Tibial artery (tissue), 4 donors: ENCODE measurements at regions not wholly inside any gene's neighbourhood (a gene's known extent, or its start where the extent isn't known, plus 50 kb on each side); places are given as distances from the start of the nearest gene placed in this dataset.

Experiments
- DNase-seq, 2 donors: peaks; one replicate each; pipeline ENCODE4 v3.0.0-alpha.2; 2019
- H3K27ac ChIP-seq, 2 donors: fragments of 200-600 bp; sonication (generic) in 1 of 2; 1 replicate in 1 of 2; 2 replicates in 1 of 2; pipeline ENCODE4 v1.5.1; 2018 to 2019; ENCODE audit warnings: mild to moderate bottlenecking in 1 of 2
- H3K27me3 ChIP-seq, 2 donors: fragments of 200-600 bp; sonication (generic) in 1 of 2; one replicate each; pipeline versions ENCODE4 v1.5.1 to v1.6.0; 2016 to 2019
- H3K36me3 ChIP-seq, 3 donors: fragments of 200-600 bp; sonication (generic) in 2 of 3; one replicate each; pipeline ENCODE4 v1.5.1; 2016 to 2019; ENCODE audit warnings: mild to moderate bottlenecking in 2 of 3
- H3K4me1 ChIP-seq, 4 donors: fragments of 200-600 bp; sonication (generic) in 2 of 4; 1 replicate in 3 of 4; 2 replicates in 1 of 4; pipeline ENCODE4 v1.5.1; 2016 to 2019
- H3K4me3 ChIP-seq, 2 donors: fragments of 200-600 bp; sonication (generic) in 1 of 2; 1 replicate in 1 of 2; 2 replicates in 1 of 2; pipeline ENCODE4 v1.5.1; 2018 to 2019; ENCODE audit warnings: mild to moderate bottlenecking in 2 of 2
- H3K9me3 ChIP-seq, 3 donors: fragments of 200-600 bp; sonication (generic) in 1 of 3; one replicate each; pipeline ENCODE4 v1.5.1; 2016 to 2019
- intact Hi-C: fragments of 100-400 bp; cut with DNase I; formaldehyde crosslinking; loops from one replicate; pipeline ENCODE4 v1.15.0; 2023; ENCODE audit warnings: low total_unique reads
- TF ChIP-seq, protein P1 (sequence below), 2 experiments: fragments of 200-600 bp in 1 of 2; fragments of 450-650 bp in 1 of 2; IDR thresholded peaks; one replicate each; pipeline ENCODE4 v1.5.1; 2017 to 2019; ENCODE audit warnings: antibody characterized with exemption in 2 of 2, mild to moderate bottlenecking in 1 of 2, moderate library complexity in 1 of 2

DNA sequence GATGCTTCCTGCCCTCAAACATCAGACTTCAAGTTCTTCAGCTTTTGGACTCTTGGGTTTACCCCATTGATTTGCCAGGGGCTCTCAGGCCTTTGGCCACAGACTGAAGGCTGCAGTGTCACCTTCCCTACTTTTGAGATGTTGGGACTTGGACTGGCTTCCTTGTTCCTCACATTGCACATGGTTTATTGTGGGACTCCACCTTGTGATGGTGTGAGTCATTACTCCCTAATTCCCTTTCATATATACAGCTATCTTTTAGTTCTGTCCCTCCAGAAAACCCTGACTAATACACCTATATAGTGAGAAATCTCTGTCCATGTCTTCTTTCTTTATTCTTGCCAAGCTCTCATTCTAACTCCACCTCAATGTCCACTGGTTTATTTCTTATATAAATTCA lies 736.9 kb upstream of the HS3ST1 start:
- TF ChIP-seq, protein P1, sequence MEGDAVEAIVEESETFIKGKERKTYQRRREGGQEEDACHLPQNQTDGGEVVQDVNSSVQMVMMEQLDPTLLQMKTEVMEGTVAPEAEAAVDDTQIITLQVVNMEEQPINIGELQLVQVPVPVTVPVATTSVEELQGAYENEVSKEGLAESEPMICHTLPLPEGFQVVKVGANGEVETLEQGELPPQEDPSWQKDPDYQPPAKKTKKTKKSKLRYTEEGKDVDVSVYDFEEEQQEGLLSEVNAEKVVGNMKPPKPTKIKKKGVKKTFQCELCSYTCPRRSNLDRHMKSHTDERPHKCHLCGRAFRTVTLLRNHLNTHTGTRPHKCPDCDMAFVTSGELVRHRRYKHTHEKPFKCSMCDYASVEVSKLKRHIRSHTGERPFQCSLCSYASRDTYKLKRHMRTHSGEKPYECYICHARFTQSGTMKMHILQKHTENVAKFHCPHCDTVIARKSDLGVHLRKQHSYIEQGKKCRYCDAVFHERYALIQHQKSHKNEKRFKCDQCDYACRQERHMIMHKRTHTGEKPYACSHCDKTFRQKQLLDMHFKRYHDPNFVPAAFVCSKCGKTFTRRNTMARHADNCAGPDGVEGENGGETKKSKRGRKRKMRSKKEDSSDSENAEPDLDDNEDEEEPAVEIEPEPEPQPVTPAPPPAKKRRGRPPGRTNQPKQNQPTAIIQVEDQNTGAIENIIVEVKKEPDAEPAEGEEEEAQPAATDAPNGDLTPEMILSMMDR (IDR thresholded peaks at IDR 0.05): no peak
- Histone ChIP-seq H3K4me3 (no peak overlapping the region), H3K4me1 (no peaks in the 10 kb centered on the region), H3K9me3 (peaks cover 0 to 10% (median 0%) of the 10 kb centered on the region in 3 donors), H3K36me3 (no peaks in the 10 kb centered on the region), H3K27ac (no peak overlapping the region), H3K27me3 (no peaks in the 10 kb centered on the region)
- DNase-seq: no peak
- intact Hi-C loops: no loop called here

GRCh38 chr4:12146339-12146738 lies 717.6 kb upstream of the HS3ST1 start:
- no peak overlapping the region for H3K4me3 ChIP-seq
- intact Hi-C loops: no loop called here
- H3K27me3 ChIP-seq: no peaks in the 10 kb centered on the region
- H3K4me1 ChIP-seq: no peaks in the 10 kb centered on the region
- no peak for DNase-seq
- no peak overlapping the region for H3K27ac ChIP-seq
- TF ChIP-seq, protein P1 (IDR thresholded peaks at IDR 0.05): no peak
- H3K9me3 ChIP-seq: no peaks in the 10 kb centered on the region
- no peaks in the 10 kb centered on the region for H3K36me3 ChIP-seq

- TF ChIP-seq, protein P1 (IDR thresholded peaks at IDR 0.05): no peak
- intact Hi-C loops: no loop called here
- Histone ChIP-seq H3K4me1 (no peaks in the 10 kb centered on the region), H3K27me3 (no peaks in the 10 kb centered on the region), H3K9me3 (no peaks in the 10 kb centered on the region), H3K27ac (no peak overlapping the region), H3K4me3 (no peak overlapping the region), H3K36me3 (no peaks in the 10 kb centered on the region)
- DNase-seq: no peak
These were observed 717.1 kb upstream of the HS3ST1 start for GRCh38 chr4:12145768-12146167.

DNA sequence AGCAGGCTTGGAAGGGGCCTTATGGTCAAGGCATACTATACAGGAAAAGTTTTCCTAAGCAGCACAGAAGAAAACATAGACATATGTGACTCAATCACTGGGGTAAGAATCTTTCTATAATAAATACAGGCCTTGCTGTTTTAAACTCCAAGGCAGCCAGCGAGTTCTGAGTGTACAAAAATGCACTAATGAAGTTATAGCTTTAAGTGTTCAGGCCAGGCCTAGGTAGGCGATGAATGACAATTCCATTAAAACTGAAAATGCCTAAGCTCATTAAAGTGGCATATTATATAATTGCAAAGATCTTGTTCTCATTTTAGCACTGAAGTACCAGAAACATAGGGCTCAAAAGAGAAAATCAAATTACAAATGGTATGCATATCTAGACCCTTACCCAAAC lies 716.4 kb upstream of the HS3ST1 start:
- H3K9me3 ChIP-seq: no peaks in the 10 kb centered on the region
- H3K4me1 ChIP-seq: no peaks in the 10 kb centered on the region
- H3K27ac ChIP-seq: no peak overlapping the region
- TF ChIP-seq, protein P1 (IDR thresholded peaks at IDR 0.05): no peak
- no peaks in the 10 kb centered on the region for H3K27me3 ChIP-seq
- intact Hi-C loops: no loop called here
- no peak for DNase-seq
- no peaks in the 10 kb centered on the region for H3K36me3 ChIP-seq
- H3K4me3 ChIP-seq: no peak overlapping the region

GRCh38 chr4:12144051-12144450 lies 715.4 kb upstream of the HS3ST1 start:
- no peak overlapping the region for H3K27ac ChIP-seq
- intact Hi-C loops: no loop called here
- no peak for DNase-seq
- TF ChIP-seq, protein P1 (IDR thresholded peaks at IDR 0.05): no peak
- no peaks in the 10 kb centered on the region for H3K9me3 ChIP-seq
- no peaks in the 10 kb centered on the region for H3K4me1 ChIP-seq
- no peak overlapping the region for H3K4me3 ChIP-seq
- H3K27me3 ChIP-seq: no peaks in the 10 kb centered on the region
- H3K36me3 ChIP-seq: no peaks in the 10 kb centered on the region

GRCh38 chr4:12140864-12141263 lies 712.2 kb upstream of the HS3ST1 start:
- intact Hi-C loops: no loop called here
- no peaks in the 10 kb centered on the region for H3K4me1 ChIP-seq
- no peak overlapping the region for H3K27ac ChIP-seq
- H3K36me3 ChIP-seq: no peaks in the 10 kb centered on the region
- H3K9me3 ChIP-seq: no peaks in the 10 kb centered on the region
- no peaks in the 10 kb centered on the region for H3K27me3 ChIP-seq
- TF ChIP-seq, protein P1 (IDR thresholded peaks at IDR 0.05): no peak
- no peak overlapping the region for H3K4me3 ChIP-seq
- no peak for DNase-seq
